ENCODE measurements at regions not wholly inside any gene's neighbourhood (a gene's known extent, or its start where the extent isn't known, plus 50 kb on each side); places are given as distances from the start of the nearest gene placed in this dataset.
"Not testable (repeated sequence)": the region's sequence is repeated elsewhere in the genome, so short reads cannot be mapped to it uniquely, and the experiment has no call there.

- H3K27me3 ChIP-seq (replicated peaks; ENCODE audit: control insufficient read depth, insufficient read depth, low read length); H3K4me3 ChIP-seq (replicated peaks; ENCODE audit: low read depth, low read length); DNase-seq (ENCODE audit: extremely low read depth, insufficient read length); H3K36me3 ChIP-seq (ENCODE audit: control insufficient read depth, insufficient read depth, low read length): not testable (repeated sequence)
Measured at GRCh38 chr7:150147524-150147923, 175.6 kb upstream of the LRRC61 start.

- DNase-seq (ENCODE audit: extremely low read depth, insufficient read length); H3K36me3 ChIP-seq (ENCODE audit: control insufficient read depth, insufficient read depth, low read length); H3K27me3 ChIP-seq (replicated peaks; ENCODE audit: control insufficient read depth, insufficient read depth, low read length); H3K4me3 ChIP-seq (replicated peaks; ENCODE audit: low read depth, low read length): not testable (repeated sequence)
Measured at GRCh38 chr7:150156015-150156414, 167.1 kb upstream of the LRRC61 start.

GRCh38 chr7:150158696-150159095, 164.5 kb upstream of the LRRC61 start:
- H3K36me3 ChIP-seq (ENCODE audit: control insufficient read depth, insufficient read depth, low read length); H3K27me3 ChIP-seq (replicated peaks; ENCODE audit: control insufficient read depth, insufficient read depth, low read length); H3K4me3 ChIP-seq (replicated peaks; ENCODE audit: low read depth, low read length): not testable (repeated sequence)

GRCh38 chr7:150169515-150169914, 153.6 kb upstream of the LRRC61 start:
- not testable (repeated sequence) for DNase-seq (ENCODE audit: extremely low read depth, insufficient read length); H3K4me3 ChIP-seq (replicated peaks; ENCODE audit: low read depth, low read length); H3K36me3 ChIP-seq (ENCODE audit: control insufficient read depth, insufficient read depth, low read length); H3K27me3 ChIP-seq (replicated peaks; ENCODE audit: control insufficient read depth, insufficient read depth, low read length)

More at GRCh38 chr7:150158696-150159095, 164.5 kb upstream of the LRRC61 start:
- DNase-seq (ENCODE audit: extremely low read depth, insufficient read length) = not testable (repeated sequence)

GRCh38 chr7:150169943-150170490, 153.1 kb upstream of the LRRC61 start:
- not testable (repeated sequence) for DNase-seq (ENCODE audit: extremely low read depth, insufficient read length)

GRCh38 chr7:150183602-150184001, 139.6 kb upstream of the LRRC61 start:
- not testable (repeated sequence) for H3K36me3 ChIP-seq (ENCODE audit: control insufficient read depth, insufficient read depth, low read length); DNase-seq (ENCODE audit: extremely low read depth, insufficient read length); H3K4me3 ChIP-seq (replicated peaks; ENCODE audit: low read depth, low read length); H3K27me3 ChIP-seq (replicated peaks; ENCODE audit: control insufficient read depth, insufficient read depth, low read length)

More at GRCh38 chr7:150169943-150170490, 153.1 kb upstream of the LRRC61 start:
- H3K27me3 ChIP-seq (replicated peaks; ENCODE audit: control insufficient read depth, insufficient read depth, low read length); H3K4me3 ChIP-seq (replicated peaks; ENCODE audit: low read depth, low read length); H3K36me3 ChIP-seq (ENCODE audit: control insufficient read depth, insufficient read depth, low read length): not testable (repeated sequence)

GRCh38 chr7:150189963-150190362, 133.2 kb upstream of the LRRC61 start:
- not testable (repeated sequence) for DNase-seq (ENCODE audit: extremely low read depth, insufficient read length); H3K36me3 ChIP-seq (ENCODE audit: control insufficient read depth, insufficient read depth, low read length); H3K27me3 ChIP-seq (replicated peaks; ENCODE audit: control insufficient read depth, insufficient read depth, low read length); H3K4me3 ChIP-seq (replicated peaks; ENCODE audit: low read depth, low read length)

- not testable (repeated sequence) for DNase-seq (ENCODE audit: extremely low read depth, insufficient read length); H3K36me3 ChIP-seq (ENCODE audit: control insufficient read depth, insufficient read depth, low read length); H3K27me3 ChIP-seq (replicated peaks; ENCODE audit: control insufficient read depth, insufficient read depth, low read length); H3K4me3 ChIP-seq (replicated peaks; ENCODE audit: low read depth, low read length)
Measured at GRCh38 chr7:150192541-150192940, 130.6 kb upstream of the LRRC61 start.

GRCh38 chr7:150193866-150194265, 129.3 kb upstream of the LRRC61 start:
- H3K4me3 ChIP-seq (replicated peaks; ENCODE audit: low read depth, low read length); H3K27me3 ChIP-seq (replicated peaks; ENCODE audit: control insufficient read depth, insufficient read depth, low read length); H3K36me3 ChIP-seq (ENCODE audit: control insufficient read depth, insufficient read depth, low read length); DNase-seq (ENCODE audit: extremely low read depth, insufficient read length): not testable (repeated sequence)
